ENCODE measurements at regions not wholly inside any gene's neighbourhood (a gene's known extent, or its start where the extent isn't known, plus 50 kb on each side); places are given as distances from the start of the nearest gene placed in this dataset.

GRCh38 chr22:49600891-49601431, 226.7 kb downstream of the BRD1 start:
- intact Hi-C loops (cut with DNase I) = no loop called here
- DNase-seq = peak; percentile 38
- no peak for ATAC-seq (ENCODE audit: poor library complexity)

DNA sequence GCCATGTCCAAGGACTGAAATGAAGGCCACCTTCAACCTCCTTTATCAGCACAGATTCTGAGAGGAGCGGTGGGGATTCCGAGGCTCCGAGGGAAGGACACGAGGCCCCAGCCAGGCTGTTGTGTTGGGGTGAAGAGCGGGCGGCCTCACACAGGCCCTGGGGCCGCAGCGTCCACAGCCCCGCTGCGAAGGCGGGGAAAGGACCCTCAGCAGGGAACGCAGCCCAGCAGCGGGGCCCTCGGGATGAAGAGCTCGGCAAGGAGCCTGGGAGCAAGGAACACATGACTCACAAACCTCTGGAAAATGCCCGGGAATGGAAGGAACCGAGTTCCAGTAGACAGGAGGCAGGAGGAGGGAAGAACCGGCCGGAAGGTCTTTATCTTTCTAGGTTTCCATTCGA, 227.2 kb downstream of the BRD1 start:
- ATAC-seq (ENCODE audit: poor library complexity) (no peak), DNase-seq (no peak)
- intact Hi-C loops (cut with DNase I) = no loop called here

DNA sequence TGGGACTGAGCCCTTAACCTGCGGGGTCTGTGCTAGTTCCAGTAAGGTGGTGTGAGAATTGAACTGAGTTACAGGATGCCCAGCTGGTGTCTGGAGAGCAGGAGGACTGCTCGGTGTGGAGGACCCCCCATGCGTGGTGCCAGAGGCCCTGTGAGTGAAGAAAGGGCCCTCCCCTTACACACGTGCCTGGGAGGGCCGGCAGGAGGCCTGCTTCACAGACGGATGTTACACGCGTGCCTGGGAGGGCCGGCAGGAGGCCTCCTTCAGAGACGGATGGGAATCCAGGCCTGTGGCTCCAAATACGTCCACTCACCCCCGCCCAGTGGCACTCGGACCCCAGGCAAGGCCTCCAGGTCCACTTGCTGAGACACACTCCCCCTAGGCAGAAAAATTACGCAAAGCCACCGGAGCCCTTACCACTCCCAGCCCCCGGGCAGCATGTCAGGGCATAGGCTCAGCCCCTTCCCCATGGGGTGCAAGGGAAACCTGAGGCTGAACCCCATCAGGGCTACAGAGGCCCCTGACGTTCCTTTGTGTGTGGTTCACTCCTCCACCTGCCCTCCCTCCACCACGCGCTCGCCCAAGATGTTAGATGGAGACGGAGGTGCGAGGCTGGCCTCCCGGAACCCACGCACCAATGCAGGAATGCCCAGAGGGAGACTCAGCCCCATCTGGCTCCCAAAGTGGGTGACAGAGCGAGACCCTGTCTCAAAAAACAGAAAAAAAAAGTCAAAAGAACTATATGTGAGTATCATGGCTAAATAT, 227.8 kb downstream of the BRD1 start:
- DNase-seq (no peak), ATAC-seq (ENCODE audit: poor library complexity) (no peak)
- intact Hi-C loops (cut with DNase I) = no loop called here

DNA sequence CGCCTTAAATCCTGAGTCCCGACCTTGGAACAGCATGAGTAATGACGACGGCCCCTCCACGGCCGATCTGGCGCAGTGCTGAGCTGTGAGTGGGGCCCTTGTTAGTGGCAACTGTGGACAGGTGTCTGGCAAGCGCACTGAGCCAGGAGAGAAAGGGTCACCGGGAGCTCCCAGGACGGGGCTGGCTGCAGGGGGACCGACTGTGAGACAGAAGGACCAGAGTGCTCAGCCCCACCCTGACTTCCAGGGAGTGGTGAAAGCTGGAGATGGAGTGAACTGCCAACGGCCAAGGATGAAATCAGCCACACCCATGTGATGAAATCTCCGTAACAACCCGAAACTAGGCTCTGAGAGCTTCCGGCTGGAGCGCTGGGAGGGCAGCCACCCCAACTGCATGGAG, 228.6 kb downstream of the BRD1 start:
- DNase-seq (peak; percentile 32), ATAC-seq (ENCODE audit: poor library complexity) (no peak)
- intact Hi-C loops (cut with DNase I) = no loop called here

DNA sequence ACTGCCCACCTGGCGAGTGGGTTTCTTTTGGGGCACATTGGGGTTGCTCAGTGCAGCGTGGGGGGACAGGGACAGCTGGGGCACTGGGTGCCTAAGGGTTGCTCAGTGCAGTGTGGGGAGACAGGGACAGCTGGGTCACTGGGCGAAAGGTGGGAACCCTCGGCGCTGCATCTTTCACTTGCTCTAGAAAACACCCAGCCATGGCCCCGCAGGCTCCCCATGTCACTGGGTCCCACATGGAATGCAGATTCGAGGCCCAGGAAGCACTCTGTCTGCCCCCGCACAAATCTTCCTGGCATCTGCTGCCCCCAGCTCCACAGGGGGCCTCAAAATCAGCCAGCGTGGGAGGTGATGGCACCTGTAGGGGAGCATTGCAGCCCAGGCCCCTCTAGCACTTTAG, 229.3 kb downstream of the BRD1 start:
- intact Hi-C loops (cut with DNase I) = no loop called here
- no peak for ATAC-seq (ENCODE audit: poor library complexity)
- no peak for DNase-seq

- intact Hi-C loops (cut with DNase I) = no loop called here
- ATAC-seq (ENCODE audit: poor library complexity) = no peak
- DNase-seq = no peak
Measured at GRCh38 chr22:49597428-49598039, 230.1 kb downstream of the BRD1 start.

GRCh38 chr22:49595465-49596078, 232.1 kb downstream of the BRD1 start:
- DNase-seq = no peak
- intact Hi-C loops (cut with DNase I) = no loop called here
- ATAC-seq (ENCODE audit: poor library complexity) = no peak

GRCh38 chr22:49594078-49594477, 233.6 kb downstream of the BRD1 start:
- intact Hi-C loops (cut with DNase I) = no loop called here
- DNase-seq = no peak
- no peak for ATAC-seq (ENCODE audit: poor library complexity)

GRCh38 chr22:49593509-49593908, 234.2 kb downstream of the BRD1 start:
- no peak for DNase-seq
- intact Hi-C loops (cut with DNase I) = no loop called here
- ATAC-seq (ENCODE audit: poor library complexity) = no peak

GRCh38 chr22:49592780-49593501, 234.7 kb downstream of the BRD1 start:
- intact Hi-C loops (cut with DNase I) = no loop called here
- no peak for DNase-seq
- no peak for ATAC-seq (ENCODE audit: poor library complexity)

- intact Hi-C loops (cut with DNase I) = no loop called here
- ATAC-seq (ENCODE audit: poor library complexity) = no peak
- DNase-seq = no peak
Measured at GRCh38 chr22:49590851-49591445, 236.7 kb downstream of the BRD1 start.

DNA sequence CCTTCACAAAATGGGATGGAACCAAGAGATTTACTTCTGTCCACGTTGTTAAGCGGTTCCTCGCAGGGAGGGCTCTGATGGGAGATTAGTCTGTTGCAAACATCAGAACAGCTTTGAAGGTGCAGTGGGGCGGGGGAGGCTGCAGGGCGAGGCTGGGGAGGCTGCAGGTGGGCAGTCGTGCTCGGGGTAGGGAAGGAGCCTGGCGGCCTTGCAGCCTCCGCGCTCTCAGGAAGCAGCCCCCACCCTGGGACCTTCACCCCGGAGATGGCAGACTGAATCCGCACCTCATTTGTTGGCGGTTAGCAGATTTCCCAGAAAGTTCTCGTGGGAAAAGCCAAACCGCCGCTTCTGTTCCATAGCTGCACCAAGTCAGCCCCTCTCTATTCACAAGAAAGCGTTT, 237.3 kb downstream of the BRD1 start:
- DNase-seq (no peak), ATAC-seq (ENCODE audit: poor library complexity) (no peak)
- intact Hi-C loops (cut with DNase I) = no loop called here

- intact Hi-C loops (cut with DNase I) = no loop called here
- DNase-seq (no peak), ATAC-seq (ENCODE audit: poor library complexity) (no peak)
Measured at GRCh38 chr22:49589811-49590210, 237.9 kb downstream of the BRD1 start.

DNA sequence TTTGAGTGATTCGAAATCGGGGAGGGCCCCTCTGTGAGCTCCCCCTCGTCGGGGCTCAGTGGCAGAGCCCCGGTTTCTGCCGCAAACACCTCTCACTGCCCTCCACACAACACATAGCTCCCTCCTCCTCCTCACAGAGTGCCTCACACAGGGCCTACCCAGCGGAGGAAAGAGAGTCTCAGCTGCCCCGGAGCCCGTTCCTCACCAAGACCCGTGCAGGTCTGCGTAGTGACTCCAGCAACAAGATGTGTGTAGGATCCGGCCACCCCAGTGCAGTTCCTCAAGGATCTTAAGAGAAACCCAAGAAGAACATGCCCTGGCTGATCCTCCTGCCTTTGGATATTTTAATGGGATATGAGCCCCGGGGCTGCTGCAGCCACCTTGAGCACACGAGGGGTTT, 238.4 kb downstream of the BRD1 start:
- intact Hi-C loops (cut with DNase I) = no loop called here
- DNase-seq = no peak
- ATAC-seq (ENCODE audit: poor library complexity) = no peak

- intact Hi-C loops (cut with DNase I) = no loop called here
- DNase-seq = no peak
Measured at GRCh38 chr22:49588739-49589138, 238.9 kb downstream of the BRD1 start.

GRCh38 chr22:49587987-49588386, 239.7 kb downstream of the BRD1 start:
- intact Hi-C loops (cut with DNase I) = no loop called here
- DNase-seq = no peak
- no peak for ATAC-seq (ENCODE audit: poor library complexity)

More at GRCh38 chr22:49588739-49589138, 238.9 kb downstream of the BRD1 start:
- ATAC-seq (ENCODE audit: poor library complexity) = no peak

DNA sequence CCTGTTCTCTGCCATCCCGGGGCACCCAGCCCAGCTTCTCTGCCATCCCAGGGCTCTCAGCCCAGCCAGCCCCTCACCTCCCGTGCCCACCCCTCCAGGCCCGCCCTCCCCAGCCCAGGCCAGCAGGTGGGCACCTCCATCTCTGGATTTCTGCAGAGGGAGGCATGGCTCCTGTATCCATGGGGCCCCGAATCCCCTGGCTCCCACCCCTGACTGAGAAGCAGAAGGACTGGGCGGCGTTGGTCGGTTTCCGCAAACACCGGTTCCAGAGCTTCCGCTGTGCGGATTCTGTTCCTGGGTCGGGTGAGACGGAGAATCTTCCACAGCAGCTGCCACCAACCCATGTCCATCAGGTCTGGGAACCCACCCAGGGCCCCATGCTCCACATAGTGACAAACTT, 240.3 kb downstream of the BRD1 start:
- DNase-seq = no peak
- intact Hi-C loops (cut with DNase I) = no loop called here
- ATAC-seq (ENCODE audit: poor library complexity) = no peak

DNA sequence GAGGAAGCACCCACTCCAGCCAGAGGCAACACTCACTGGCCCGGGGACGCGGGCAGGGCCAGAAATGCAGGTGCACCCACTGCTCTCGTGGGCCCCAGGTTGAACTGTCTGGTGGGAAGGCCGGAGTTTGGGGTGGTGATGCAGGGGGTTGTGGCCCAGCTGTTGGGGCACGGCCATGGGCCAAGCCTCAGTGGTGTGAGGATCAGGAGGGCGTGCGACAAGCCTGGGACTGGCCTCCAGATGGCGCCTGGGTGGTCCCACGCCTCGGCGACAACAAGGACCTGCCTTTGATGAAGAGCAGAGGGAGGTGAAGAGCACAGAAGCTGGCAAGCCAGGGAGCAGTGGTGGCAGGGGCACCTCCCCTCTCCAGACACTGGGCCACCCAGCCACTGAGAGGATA, 240.8 kb downstream of the BRD1 start:
- DNase-seq (peak; percentile 35), ATAC-seq (ENCODE audit: poor library complexity) (no peak)
- intact Hi-C loops (cut with DNase I) = no loop called here

DNA sequence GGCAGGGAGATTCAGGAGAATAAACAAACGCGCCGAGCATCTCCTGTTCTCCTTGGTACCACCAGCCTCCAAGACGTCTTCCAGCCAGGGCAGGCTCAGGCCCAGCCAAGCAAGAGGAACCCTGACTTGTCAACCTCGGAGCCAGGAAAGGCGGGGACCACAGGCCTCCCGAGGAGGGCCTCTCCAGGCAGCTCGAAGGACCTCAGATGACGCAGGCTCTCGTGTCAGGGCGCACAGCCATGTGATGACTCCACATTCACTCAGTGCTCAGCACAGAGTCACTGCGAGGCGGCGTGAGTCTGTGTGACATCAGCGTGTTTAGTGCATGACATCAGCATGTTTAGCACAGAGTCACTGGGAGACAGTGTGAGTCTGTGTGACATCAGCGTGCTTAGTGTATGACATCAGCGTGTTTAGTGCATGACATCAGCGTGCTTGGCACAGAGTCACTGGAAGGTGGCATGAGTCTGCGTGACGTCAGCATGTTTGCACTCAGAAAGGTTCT, 241.4 kb downstream of the BRD1 start:
- ATAC-seq (ENCODE audit: poor library complexity) (no peak), DNase-seq (no peak)

More for the DNA sequence above, 241.4 kb downstream of the BRD1 start:
- intact Hi-C loops (cut with DNase I) = no loop called here
